NT2/D1 (cell line): ENCODE measurements at regions not wholly inside any gene's neighbourhood (a gene's known extent, or its start where the extent isn't known, plus 50 kb on each side); places are given as distances from the start of the nearest gene placed in this dataset.
"Not testable (repeated sequence)": the region's sequence is repeated elsewhere in the genome, so short reads cannot be mapped to it uniquely, and the experiment has no call there.

Experiments used
- DNase-seq: peaks from one replicate; pipeline ENCODE4 v3.0.0-alpha.2; 2011; ENCODE audit warnings: low read depth, low spot score
- H3K27me3 ChIP-seq: 2 replicates; pipeline ENCODE4 v1.6.0; 2011; ENCODE audit warnings: mild to moderate bottlenecking; ENCODE audit not compliant: insufficient read length, insufficient read depth
- H3K36me3 ChIP-seq: 2 replicates; pipeline ENCODE4 v1.6.1; 2011; ENCODE audit warnings: mild to moderate bottlenecking, low read length, mixed read lengths; ENCODE audit not compliant: insufficient read depth, insufficient read length
- H3K4me1 ChIP-seq: 2 replicates; pipeline ENCODE4 v1.5.1; 2011; ENCODE audit not compliant: insufficient read depth, insufficient read length
- H3K4me3 ChIP-seq: 2 replicates; pipeline ENCODE4 v1.5.1; 2011; ENCODE audit warnings: low read depth; ENCODE audit not compliant: insufficient read length
- H3K9ac ChIP-seq: 2 replicates; pipeline ENCODE4 v1.6.0; 2011; ENCODE audit warnings: low read depth; ENCODE audit not compliant: insufficient read length
- H3K9me3 ChIP-seq: 2 replicates; pipeline ENCODE4 v1.5.1; 2011; ENCODE audit warnings: mild to moderate bottlenecking, low read length; ENCODE audit not compliant: insufficient read depth
- SUZ12 ChIP-seq: IDR thresholded peaks from 2 replicates; pipeline ENCODE4 v1.6.1; 2011; ENCODE audit not compliant: insufficient read length, insufficient read depth; ENCODE audit errors: extremely low read depth
- YY1 ChIP-seq: IDR thresholded peaks from 2 replicates; pipeline ENCODE4 v1.6.1; 2011; ENCODE audit not compliant: insufficient read length, insufficient read depth
- ZNF274 ChIP-seq: IDR thresholded peaks from 2 replicates; pipeline ENCODE4 v1.6.1; 2011; ENCODE audit warnings: mild to moderate bottlenecking, low read depth, low read length

GRCh38 chrX:924017-924416 is 288.4 kb downstream of the CRLF2 start:
- H3K9me3 ChIP-seq, result no peaks in the 10 kb centered on the region
- H3K27me3 ChIP-seq, result peaks cover 3% of the 10 kb centered on the region
- no peaks in the 10 kb centered on the region for H3K36me3 ChIP-seq
- no peak overlapping the region for H3K9ac ChIP-seq
- no peak for DNase-seq
- no peaks in the 10 kb centered on the region for H3K4me1 ChIP-seq
- H3K4me3 ChIP-seq, result no peak overlapping the region
- TF ChIP-seq ZNF274 (no peak), SUZ12 (no peak), YY1 (no peak)

- TF ChIP-seq YY1 (no peak), ZNF274 (no peak), SUZ12 (no peak)
Observed at GRCh38 chrX:920234-920799, 289.7 kb downstream of the SHOX start.

GRCh38 chrX:916230-916599 is 285.6 kb downstream of the SHOX start:
- Histone ChIP-seq H3K9me3 (no peaks in the 10 kb centered on the region), H3K4me1 (no peaks in the 10 kb centered on the region), H3K36me3 (no peaks in the 10 kb centered on the region), H3K27me3 (no peaks in the 10 kb centered on the region), H3K4me3 (no peak overlapping the region), H3K9ac (no peak overlapping the region)
- no peak for DNase-seq
- TF ChIP-seq ZNF274 (no peak), YY1 (no peak), SUZ12 (no peak)

More at GRCh38 chrX:920234-920799, 289.7 kb downstream of the SHOX start:
- no peak overlapping the region for H3K9ac ChIP-seq
- DNase-seq, result no peak
- no peaks in the 10 kb centered on the region for H3K9me3 ChIP-seq
- H3K4me3 ChIP-seq, result no peak overlapping the region
- H3K4me1 ChIP-seq, result no peaks in the 10 kb centered on the region
- H3K36me3 ChIP-seq, result no peaks in the 10 kb centered on the region
- H3K27me3 ChIP-seq, result no peaks in the 10 kb centered on the region

- Histone ChIP-seq H3K9ac (no peak overlapping the region), H3K27me3 (no peaks in the 10 kb centered on the region), H3K9me3 (no peaks in the 10 kb centered on the region), H3K36me3 (no peaks in the 10 kb centered on the region), H3K4me1 (no peaks in the 10 kb centered on the region), H3K4me3 (no peak overlapping the region)
- DNase-seq, result no peak
- TF ChIP-seq ZNF274, result no peak
- no peak for TF ChIP-seq SUZ12
- TF ChIP-seq YY1, result no peak
Observed at GRCh38 chrX:915427-916229, 285.0 kb downstream of the SHOX start.

GRCh38 chrX:914206-914605 is 283.6 kb downstream of the SHOX start:
- Histone ChIP-seq H3K4me3 (no peak overlapping the region), H3K4me1 (no peaks in the 10 kb centered on the region), H3K9ac (no peak overlapping the region), H3K27me3 (peaks cover 3% of the 10 kb centered on the region), H3K36me3 (no peaks in the 10 kb centered on the region), H3K9me3 (no peaks in the 10 kb centered on the region)
- no peak for DNase-seq
- TF ChIP-seq SUZ12 (no peak), ZNF274 (no peak), YY1 (no peak)

GRCh38 chrX:912677-913076 is 282.1 kb downstream of the SHOX start:
- H3K4me1 ChIP-seq, result no peaks in the 10 kb centered on the region
- no peaks in the 10 kb centered on the region for H3K9me3 ChIP-seq
- TF ChIP-seq YY1, result no peak
- TF ChIP-seq ZNF274, result no peak
- no peaks in the 10 kb centered on the region for H3K36me3 ChIP-seq
- no peak overlapping the region for H3K4me3 ChIP-seq
- no peak overlapping the region for H3K9ac ChIP-seq
- peaks cover 3% of the 10 kb centered on the region for H3K27me3 ChIP-seq
- no peak for DNase-seq

- not testable (repeated sequence) for H3K4me1 ChIP-seq, H3K4me3 ChIP-seq, H3K36me3 ChIP-seq, DNase-seq, H3K9me3 ChIP-seq, H3K27me3 ChIP-seq, H3K9ac ChIP-seq
Observed at GRCh38 chrX:909068-909467, 278.5 kb downstream of the SHOX start.
